Right renal pelvis (tissue), 4 donors: ENCODE measurements at regions not wholly inside any gene's neighbourhood (a gene's known extent, or its start where the extent isn't known, plus 50 kb on each side); places are given as distances from the start of the nearest gene placed in this dataset.

ENCODE experiments used
- DNase-seq, 4 donors: peaks; one replicate each; pipeline ENCODE4 v3.0.0-alpha.2; 2013; ENCODE audit warnings: low read depth in 4 of 4, low spot score in 3 of 4, missing footprints in 1 of 4

- no peak for DNase-seq
Measured at GRCh38 chr16:65788434-65789140, 577.9 kb upstream of the CDH5 start.

GRCh38 chr16:65787921-65788320 lies 578.6 kb upstream of the CDH5 start:
- DNase-seq = no peak

GRCh38 chr16:65786916-65787315 lies 579.6 kb upstream of the CDH5 start:
- no peak for DNase-seq

- no peak for DNase-seq
Measured at GRCh38 chr16:65783709-65784474, 582.6 kb upstream of the CDH5 start.

- no peak for DNase-seq
Measured at GRCh38 chr16:65782611-65783600, 583.6 kb upstream of the CDH5 start.

- DNase-seq = no peak
Measured at GRCh38 chr16:65781855-65782254, 584.6 kb upstream of the CDH5 start.

- DNase-seq = no peak
Measured at GRCh38 chr16:65781363-65781762, 585.1 kb upstream of the CDH5 start.

- DNase-seq = no peak
Measured at GRCh38 chr16:65779201-65779600, 587.3 kb upstream of the CDH5 start.

- no peak for DNase-seq
Measured at GRCh38 chr16:65776639-65777183, 589.8 kb upstream of the CDH5 start.

GRCh38 chr16:65775829-65776228 lies 590.7 kb upstream of the CDH5 start:
- no peak for DNase-seq

GRCh38 chr16:65774350-65774749 lies 592.1 kb upstream of the CDH5 start:
- no peak for DNase-seq

- DNase-seq = no peak
Measured at GRCh38 chr16:65773301-65773874, 593.1 kb upstream of the CDH5 start.

- DNase-seq = no peak
Measured at GRCh38 chr16:65772134-65772732, 594.3 kb upstream of the CDH5 start.

- no peak for DNase-seq
Measured at GRCh38 chr16:65771707-65772106, 594.8 kb upstream of the CDH5 start.

- no peak for DNase-seq
Measured at GRCh38 chr16:65770752-65771151, 595.7 kb upstream of the CDH5 start.

- DNase-seq = no peak
Measured at GRCh38 chr16:65769776-65770438, 596.6 kb upstream of the CDH5 start.

GRCh38 chr16:65769055-65769465 lies 597.4 kb upstream of the CDH5 start:
- DNase-seq = no peak

GRCh38 chr16:65767125-65767524 lies 599.4 kb upstream of the CDH5 start:
- DNase-seq = no peak

- DNase-seq = no peak
Measured at GRCh38 chr16:65763640-65764305, 602.7 kb upstream of the CDH5 start.
